ENCODE measurements at regions not wholly inside any gene's neighbourhood (a gene's known extent, or its start where the extent isn't known, plus 50 kb on each side); places are given as distances from the start of the nearest gene placed in this dataset.

DNA sequence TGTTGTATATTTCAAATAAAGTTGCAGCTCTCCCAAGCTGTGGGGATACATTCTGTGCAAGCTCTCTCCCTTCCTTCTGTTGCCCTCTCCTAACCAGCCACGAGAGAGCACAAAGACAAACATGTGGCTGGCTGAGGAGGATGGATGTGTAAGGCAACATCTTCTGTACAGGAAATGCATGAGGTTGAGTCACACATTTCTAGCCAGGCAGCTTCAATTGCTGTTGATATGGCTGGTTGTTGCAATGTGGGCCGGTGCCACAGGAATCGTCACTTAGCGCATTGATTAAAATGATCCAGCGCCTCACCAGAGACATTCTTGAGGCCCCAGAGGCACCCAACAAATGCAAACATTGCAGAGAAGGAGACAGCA lies 207.1 kb downstream of the ICE1 start:
- ATAC-seq (no peak), DNase-seq (ENCODE audit: low spot score) (no peak)
- ChIA-PET POLR2A (no interaction called here), CTCF (interaction anchor here (1.0 to 1.3 kb wide), 2 partner anchors 30 to 132 kb away, joined by 3 to 5 read pairs; no protein-coding TSS in a partner anchor)
- H3K4me1 Mint-ChIP-seq = peaks cover 8% of the 10 kb centered on the region
- peaks cover 43% of the 10 kb centered on the region for H3K9me3 Mint-ChIP-seq
- no peak overlapping the region for H3K4me3 Mint-ChIP-seq
- peaks cover 17% of the 10 kb centered on the region for H3K36me3 Mint-ChIP-seq
- no peak for TF ChIP-seq TCF7 (CRISPR knock-in tag; IDR thresholded peaks at IDR 0.05; ENCODE audit: low read depth)
- no peak for TF ChIP-seq ETV6 (CRISPR knock-in tag; IDR thresholded peaks at IDR 0.05)
- TF ChIP-seq, protein P1, sequence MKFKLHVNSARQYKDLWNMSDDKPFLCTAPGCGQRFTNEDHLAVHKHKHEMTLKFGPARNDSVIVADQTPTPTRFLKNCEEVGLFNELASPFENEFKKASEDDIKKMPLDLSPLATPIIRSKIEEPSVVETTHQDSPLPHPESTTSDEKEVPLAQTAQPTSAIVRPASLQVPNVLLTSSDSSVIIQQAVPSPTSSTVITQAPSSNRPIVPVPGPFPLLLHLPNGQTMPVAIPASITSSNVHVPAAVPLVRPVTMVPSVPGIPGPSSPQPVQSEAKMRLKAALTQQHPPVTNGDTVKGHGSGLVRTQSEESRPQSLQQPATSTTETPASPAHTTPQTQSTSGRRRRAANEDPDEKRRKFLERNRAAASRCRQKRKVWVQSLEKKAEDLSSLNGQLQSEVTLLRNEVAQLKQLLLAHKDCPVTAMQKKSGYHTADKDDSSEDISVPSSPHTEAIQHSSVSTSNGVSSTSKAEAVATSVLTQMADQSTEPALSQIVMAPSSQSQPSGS (CRISPR knock-in tag; IDR thresholded peaks at IDR 0.05; ENCODE audit: borderline replicate concordance, low read depth) = no peak
- TF ChIP-seq SOX15 (CRISPR knock-in tag; IDR thresholded peaks at IDR 0.05) = no peak
- TF ChIP-seq CREB1 (CRISPR knock-in tag; IDR thresholded peaks at IDR 0.05) = no peak
- TF ChIP-seq, protein P2, sequence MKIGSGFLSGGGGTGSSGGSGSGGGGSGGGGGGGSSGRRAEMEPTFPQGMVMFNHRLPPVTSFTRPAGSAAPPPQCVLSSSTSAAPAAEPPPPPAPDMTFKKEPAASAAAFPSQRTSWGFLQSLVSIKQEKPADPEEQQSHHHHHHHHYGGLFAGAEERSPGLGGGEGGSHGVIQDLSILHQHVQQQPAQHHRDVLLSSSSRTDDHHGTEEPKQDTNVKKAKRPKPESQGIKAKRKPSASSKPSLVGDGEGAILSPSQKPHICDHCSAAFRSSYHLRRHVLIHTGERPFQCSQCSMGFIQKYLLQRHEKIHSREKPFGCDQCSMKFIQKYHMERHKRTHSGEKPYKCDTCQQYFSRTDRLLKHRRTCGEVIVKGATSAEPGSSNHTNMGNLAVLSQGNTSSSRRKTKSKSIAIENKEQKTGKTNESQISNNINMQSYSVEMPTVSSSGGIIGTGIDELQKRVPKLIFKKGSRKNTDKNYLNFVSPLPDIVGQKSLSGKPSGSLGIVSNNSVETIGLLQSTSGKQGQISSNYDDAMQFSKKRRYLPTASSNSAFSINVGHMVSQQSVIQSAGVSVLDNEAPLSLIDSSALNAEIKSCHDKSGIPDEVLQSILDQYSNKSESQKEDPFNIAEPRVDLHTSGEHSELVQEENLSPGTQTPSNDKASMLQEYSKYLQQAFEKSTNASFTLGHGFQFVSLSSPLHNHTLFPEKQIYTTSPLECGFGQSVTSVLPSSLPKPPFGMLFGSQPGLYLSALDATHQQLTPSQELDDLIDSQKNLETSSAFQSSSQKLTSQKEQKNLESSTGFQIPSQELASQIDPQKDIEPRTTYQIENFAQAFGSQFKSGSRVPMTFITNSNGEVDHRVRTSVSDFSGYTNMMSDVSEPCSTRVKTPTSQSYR (CRISPR knock-in tag; IDR thresholded peaks at IDR 0.05) = no peak
- no peak for TF ChIP-seq CBFB (CRISPR knock-in tag; IDR thresholded peaks at IDR 0.05; ENCODE audit: low read depth)
- TF ChIP-seq SMAD4 (CRISPR knock-in tag; IDR thresholded peaks at IDR 0.05) = no peak
- TF ChIP-seq TP53 (CRISPR knock-in tag; IDR thresholded peaks at IDR 0.05) = no peak
- TF ChIP-seq ZNF263 (CRISPR knock-in tag; IDR thresholded peaks at IDR 0.05; ENCODE audit: low read depth) = no peak
- TF ChIP-seq, protein P3, sequence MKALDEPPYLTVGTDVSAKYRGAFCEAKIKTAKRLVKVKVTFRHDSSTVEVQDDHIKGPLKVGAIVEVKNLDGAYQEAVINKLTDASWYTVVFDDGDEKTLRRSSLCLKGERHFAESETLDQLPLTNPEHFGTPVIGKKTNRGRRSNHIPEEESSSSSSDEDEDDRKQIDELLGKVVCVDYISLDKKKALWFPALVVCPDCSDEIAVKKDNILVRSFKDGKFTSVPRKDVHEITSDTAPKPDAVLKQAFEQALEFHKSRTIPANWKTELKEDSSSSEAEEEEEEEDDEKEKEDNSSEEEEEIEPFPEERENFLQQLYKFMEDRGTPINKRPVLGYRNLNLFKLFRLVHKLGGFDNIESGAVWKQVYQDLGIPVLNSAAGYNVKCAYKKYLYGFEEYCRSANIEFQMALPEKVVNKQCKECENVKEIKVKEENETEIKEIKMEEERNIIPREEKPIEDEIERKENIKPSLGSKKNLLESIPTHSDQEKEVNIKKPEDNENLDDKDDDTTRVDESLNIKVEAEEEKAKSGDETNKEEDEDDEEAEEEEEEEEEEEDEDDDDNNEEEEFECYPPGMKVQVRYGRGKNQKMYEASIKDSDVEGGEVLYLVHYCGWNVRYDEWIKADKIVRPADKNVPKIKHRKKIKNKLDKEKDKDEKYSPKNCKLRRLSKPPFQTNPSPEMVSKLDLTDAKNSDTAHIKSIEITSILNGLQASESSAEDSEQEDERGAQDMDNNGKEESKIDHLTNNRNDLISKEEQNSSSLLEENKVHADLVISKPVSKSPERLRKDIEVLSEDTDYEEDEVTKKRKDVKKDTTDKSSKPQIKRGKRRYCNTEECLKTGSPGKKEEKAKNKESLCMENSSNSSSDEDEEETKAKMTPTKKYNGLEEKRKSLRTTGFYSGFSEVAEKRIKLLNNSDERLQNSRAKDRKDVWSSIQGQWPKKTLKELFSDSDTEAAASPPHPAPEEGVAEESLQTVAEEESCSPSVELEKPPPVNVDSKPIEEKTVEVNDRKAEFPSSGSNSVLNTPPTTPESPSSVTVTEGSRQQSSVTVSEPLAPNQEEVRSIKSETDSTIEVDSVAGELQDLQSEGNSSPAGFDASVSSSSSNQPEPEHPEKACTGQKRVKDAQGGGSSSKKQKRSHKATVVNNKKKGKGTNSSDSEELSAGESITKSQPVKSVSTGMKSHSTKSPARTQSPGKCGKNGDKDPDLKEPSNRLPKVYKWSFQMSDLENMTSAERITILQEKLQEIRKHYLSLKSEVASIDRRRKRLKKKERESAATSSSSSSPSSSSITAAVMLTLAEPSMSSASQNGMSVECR (CRISPR knock-in tag; IDR thresholded peaks at IDR 0.05; ENCODE audit: borderline replicate concordance) = no peak
- no peak for TF ChIP-seq PRRX2 (CRISPR knock-in tag; IDR thresholded peaks at IDR 0.05)
- H3K27ac Mint-ChIP-seq = no peak overlapping the region
- peaks cover 5% of the 10 kb centered on the region for H3K27me3 Mint-ChIP-seq (ENCODE audit: low read depth)

DNA sequence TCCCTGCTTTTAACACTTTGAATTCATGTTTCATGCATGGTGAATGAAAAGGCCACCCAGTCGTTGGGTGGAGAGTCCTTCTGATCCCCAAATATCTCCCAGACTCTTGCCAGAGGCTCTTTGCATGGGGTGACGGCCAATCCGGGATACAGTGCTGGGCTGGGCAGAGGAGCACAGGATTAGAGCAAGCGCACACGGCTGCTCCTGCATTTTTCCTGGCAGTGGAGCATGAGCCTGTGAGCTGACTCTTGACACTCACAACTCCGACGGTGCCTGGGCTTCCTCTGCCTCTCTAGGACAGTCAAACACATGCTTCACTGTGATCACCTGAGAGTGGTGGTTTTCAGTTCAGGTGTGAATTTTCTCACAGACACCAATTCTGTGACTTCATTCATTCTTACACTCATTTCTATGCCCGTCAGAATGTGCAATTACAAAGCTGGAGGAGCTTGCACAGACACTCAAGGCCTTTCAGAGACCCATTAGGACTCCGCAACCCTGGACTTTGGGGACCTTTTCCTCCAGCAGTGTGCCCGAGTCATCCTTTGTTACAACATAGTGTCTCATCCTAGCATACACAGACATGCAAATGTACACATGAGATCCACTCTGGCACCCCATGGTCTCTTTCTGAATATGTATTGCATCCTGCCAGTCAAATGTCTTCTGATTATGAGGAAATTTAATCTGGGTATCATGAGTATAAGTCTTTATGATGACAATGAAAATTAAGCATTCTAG lies 206.6 kb downstream of the ICE1 start:
- Mint-ChIP-seq H3K9me3 (peaks cover 49% of the 10 kb centered on the region), H3K4me1 (peaks cover 8% of the 10 kb centered on the region), H3K4me3 (no peak overlapping the region), H3K27ac (no peak overlapping the region), H3K36me3 (peaks cover 23% of the 10 kb centered on the region), H3K27me3 (ENCODE audit: low read depth) (peaks cover 11% of the 10 kb centered on the region)
- no peak for DNase-seq (ENCODE audit: low spot score)
- no peak for ATAC-seq
- CTCF ChIA-PET = no interaction called here
- POLR2A ChIA-PET = no interaction called here
- TF ChIP-seq TP53 (CRISPR knock-in tag; IDR thresholded peaks at IDR 0.05) = no peak
- no peak for TF ChIP-seq ZNF121 (CRISPR knock-in tag; IDR thresholded peaks at IDR 0.05)
- TF ChIP-seq, protein P1 (CRISPR knock-in tag; IDR thresholded peaks at IDR 0.05; ENCODE audit: borderline replicate concordance, low read depth) = no peak
- no peak for TF ChIP-seq CREM (CRISPR knock-in tag; IDR thresholded peaks at IDR 0.05)
- TF ChIP-seq, protein P4, sequence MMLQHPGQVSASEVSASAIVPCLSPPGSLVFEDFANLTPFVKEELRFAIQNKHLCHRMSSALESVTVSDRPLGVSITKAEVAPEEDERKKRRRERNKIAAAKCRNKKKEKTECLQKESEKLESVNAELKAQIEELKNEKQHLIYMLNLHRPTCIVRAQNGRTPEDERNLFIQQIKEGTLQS (CRISPR knock-in tag; conservative IDR thresholded peaks at IDR 0.05) = no peak
- no peak for TF ChIP-seq GTF2I (CRISPR knock-in tag; conservative IDR thresholded peaks at IDR 0.05)
- TF ChIP-seq, protein P5, sequence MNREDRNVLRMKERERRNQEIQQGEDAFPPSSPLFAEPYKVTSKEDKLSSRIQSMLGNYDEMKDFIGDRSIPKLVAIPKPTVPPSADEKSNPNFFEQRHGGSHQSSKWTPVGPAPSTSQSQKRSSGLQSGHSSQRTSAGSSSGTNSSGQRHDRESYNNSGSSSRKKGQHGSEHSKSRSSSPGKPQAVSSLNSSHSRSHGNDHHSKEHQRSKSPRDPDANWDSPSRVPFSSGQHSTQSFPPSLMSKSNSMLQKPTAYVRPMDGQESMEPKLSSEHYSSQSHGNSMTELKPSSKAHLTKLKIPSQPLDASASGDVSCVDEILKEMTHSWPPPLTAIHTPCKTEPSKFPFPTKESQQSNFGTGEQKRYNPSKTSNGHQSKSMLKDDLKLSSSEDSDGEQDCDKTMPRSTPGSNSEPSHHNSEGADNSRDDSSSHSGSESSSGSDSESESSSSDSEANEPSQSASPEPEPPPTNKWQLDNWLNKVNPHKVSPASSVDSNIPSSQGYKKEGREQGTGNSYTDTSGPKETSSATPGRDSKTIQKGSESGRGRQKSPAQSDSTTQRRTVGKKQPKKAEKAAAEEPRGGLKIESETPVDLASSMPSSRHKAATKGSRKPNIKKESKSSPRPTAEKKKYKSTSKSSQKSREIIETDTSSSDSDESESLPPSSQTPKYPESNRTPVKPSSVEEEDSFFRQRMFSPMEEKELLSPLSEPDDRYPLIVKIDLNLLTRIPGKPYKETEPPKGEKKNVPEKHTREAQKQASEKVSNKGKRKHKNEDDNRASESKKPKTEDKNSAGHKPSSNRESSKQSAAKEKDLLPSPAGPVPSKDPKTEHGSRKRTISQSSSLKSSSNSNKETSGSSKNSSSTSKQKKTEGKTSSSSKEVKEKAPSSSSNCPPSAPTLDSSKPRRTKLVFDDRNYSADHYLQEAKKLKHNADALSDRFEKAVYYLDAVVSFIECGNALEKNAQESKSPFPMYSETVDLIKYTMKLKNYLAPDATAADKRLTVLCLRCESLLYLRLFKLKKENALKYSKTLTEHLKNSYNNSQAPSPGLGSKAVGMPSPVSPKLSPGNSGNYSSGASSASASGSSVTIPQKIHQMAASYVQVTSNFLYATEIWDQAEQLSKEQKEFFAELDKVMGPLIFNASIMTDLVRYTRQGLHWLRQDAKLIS (CRISPR knock-in tag; IDR thresholded peaks at IDR 0.05; ENCODE audit: borderline replicate concordance) = no peak
- TF ChIP-seq ZNF219 (CRISPR knock-in tag; IDR thresholded peaks at IDR 0.05; ENCODE audit: borderline replicate concordance) = no peak
- TF ChIP-seq SMAD3 (CRISPR knock-in tag; IDR thresholded peaks at IDR 0.05; ENCODE audit: borderline replicate concordance) = no peak
- no peak for TF ChIP-seq CREB1 (CRISPR knock-in tag; IDR thresholded peaks at IDR 0.05)
- TF ChIP-seq PRRX2 (CRISPR knock-in tag; IDR thresholded peaks at IDR 0.05) = no peak
- no peak for TF ChIP-seq ELF4 (CRISPR knock-in tag; IDR thresholded peaks at IDR 0.05; ENCODE audit: low read depth)
